Caco-2 (cell line): ENCODE measurements at regions not wholly inside any gene's neighbourhood (a gene's known extent, or its start where the extent isn't known, plus 50 kb on each side); places are given as distances from the start of the nearest gene placed in this dataset.
A peak's percentile ranks its signal among the peaks of the same experiment; 100 is the strongest.

Experiments used
- BruUV-seq: library from RNA; stranded (reverse); fragments of 400-500 nt; replicated peaks from 2 replicates; lab custom pipeline; 2021; lab: Mats Ljungman, UMichigan
- CTCF ChIA-PET: fragments of 300-600 bp; sonication (Branson Sonifier 250); formaldehyde crosslinking; loops from one replicate; lab custom pipeline; 2022; ENCODE audit warnings: antibody characterized with exemption; lab: Charles Lee
- POLR2A ChIA-PET: fragments of 300-600 bp; sonication (Branson Sonifier 250); formaldehyde crosslinking; loops from one replicate; lab custom pipeline; 2022; ENCODE audit warnings: antibody characterized with exemption; lab: Charles Lee
- DNase-seq, 2 experiments: peaks; one replicate each; pipeline versions ENCODE4 v3.0.0 to v3.0.0-alpha.2; 2020 to 2022
- H3K27me3 ChIP-seq: replicated peaks from 2 replicates; pipeline ENCODE4 v1.6.0; 2011; ENCODE audit warnings: low read length; ENCODE audit not compliant: control insufficient read depth, insufficient read depth
- H3K36me3 ChIP-seq: 2 replicates; pipeline ENCODE4 v1.5.1; 2011; ENCODE audit warnings: low read length; ENCODE audit not compliant: control insufficient read depth, insufficient read depth
- H3K4me1 ChIP-seq: fragments of 250-450 bp; sonication (Bioruptor Pico); 2 replicates; pipeline ENCODE4 v1.5.1; 2020; ENCODE audit warnings: mild to moderate bottlenecking
- H3K4me3 ChIP-seq: 2 replicates; pipeline ENCODE4 v1.5.1; 2011; ENCODE audit warnings: low read depth, mild to moderate bottlenecking, control low read depth, low read length
- H3K9me3 ChIP-seq: fragments of 250-450 bp; sonication (Bioruptor Pico); 2 replicates; pipeline ENCODE4 v1.5.1; 2020; ENCODE audit warnings: mild to moderate bottlenecking, moderate library complexity
- H3K27ac Mint-ChIP-seq: one replicate; pipeline ENCODE4 v1.8.0; 2022; ENCODE audit warnings: mixed read lengths; ENCODE audit not compliant: unreplicated experiment
- H3K27me3 Mint-ChIP-seq: one replicate; pipeline ENCODE4 v1.8.0; 2022; ENCODE audit warnings: mixed read lengths; ENCODE audit not compliant: insufficient read depth, unreplicated experiment
- H3K36me3 Mint-ChIP-seq: one replicate; pipeline ENCODE4 v1.8.0; 2022; ENCODE audit warnings: mild to moderate bottlenecking, mixed read lengths; ENCODE audit not compliant: insufficient read depth, unreplicated experiment
- H3K4me1 Mint-ChIP-seq: one replicate; pipeline ENCODE4 v1.8.0; 2022; ENCODE audit warnings: low read depth, mixed read lengths; ENCODE audit not compliant: unreplicated experiment
- H3K4me3 Mint-ChIP-seq: one replicate; pipeline ENCODE4 v1.8.0; 2022; ENCODE audit warnings: mild to moderate bottlenecking, moderate library complexity, mixed read lengths; ENCODE audit not compliant: unreplicated experiment
- H3K9me3 Mint-ChIP-seq: one replicate; pipeline ENCODE4 v1.8.0; 2022; ENCODE audit warnings: mixed read lengths; ENCODE audit not compliant: unreplicated experiment
- CTCF ChIP-seq, 2 experiments: fragments of 200-600 bp in 1 of 2; IDR thresholded peaks; 1 replicate in 1 of 2; 2 replicates in 1 of 2; pipeline versions ENCODE4 v1.5.1 to v1.8.0; 2011 to 2022; ENCODE audit warnings: antibody characterized with exemption in 1 of 2, control low read depth in 1 of 2, inconsistent platforms in 1 of 2, low read depth in 1 of 2, low read length in 1 of 2, mild to moderate bottlenecking in 1 of 2, moderate library complexity in 1 of 2; ENCODE audit not compliant: insufficient read depth in 1 of 2, severe bottlenecking in 1 of 2, unreplicated experiment in 1 of 2
- intact Hi-C: fragments of 100-400 bp; cut with micrococcal nuclease; formaldehyde crosslinking; loops from one replicate; pipeline ENCODE4 v1.10.0; 2022; ENCODE audit not compliant: unreplicated experiment

- no peaks in the 10 kb centered on the region for H3K27me3 ChIP-seq
- no peak overlapping the region for H3K4me3 ChIP-seq
- H3K36me3 Mint-ChIP-seq = no peaks in the 10 kb centered on the region
- CTCF ChIA-PET = no interaction called here
- BruUV-seq = no TSS peak
- no peak overlapping the region for H3K4me3 Mint-ChIP-seq
- no peaks in the 10 kb centered on the region for H3K9me3 ChIP-seq
- H3K27me3 Mint-ChIP-seq = no peaks in the 10 kb centered on the region
- no peaks in the 10 kb centered on the region for H3K9me3 Mint-ChIP-seq
- intact Hi-C loops = loop anchor here (1.0 kb wide), 1 partner anchor 227 kb away; no protein-coding TSS in a partner anchor
- peak in 1 of 2 experiments; percentile 13 for TF ChIP-seq CTCF (IDR thresholded peaks at IDR 0.05; ENCODE audit: insufficient read depth in 1 of 2, low read depth in 1 of 2, low read length in 1 of 2, severe bottlenecking in 1 of 2, unreplicated experiment in 1 of 2)
- no peaks in the 10 kb centered on the region for H3K4me1 Mint-ChIP-seq
- H3K4me1 ChIP-seq = no peaks in the 10 kb centered on the region
- POLR2A ChIA-PET = no interaction called here
- DNase-seq = no peak
- no peak overlapping the region for H3K27ac Mint-ChIP-seq
- no peaks in the 10 kb centered on the region for H3K36me3 ChIP-seq
These were observed 367.9 kb upstream of the FAM47C start for GRCh38 chrX:36640232-36640631.

GRCh38 chrX:36642052-36642451, 366.1 kb upstream of the FAM47C start:
- H3K27me3 Mint-ChIP-seq = no peaks in the 10 kb centered on the region
- Histone ChIP-seq H3K27me3 (no peaks in the 10 kb centered on the region), H3K9me3 (no peaks in the 10 kb centered on the region), H3K36me3 (no peaks in the 10 kb centered on the region), H3K4me1 (no peaks in the 10 kb centered on the region), H3K4me3 (no peak overlapping the region)
- DNase-seq = no peak
- ChIA-PET CTCF (no interaction called here), POLR2A (no interaction called here)
- H3K4me1 Mint-ChIP-seq = no peaks in the 10 kb centered on the region
- no TSS peak for BruUV-seq
- intact Hi-C loops = no loop called here
- H3K27ac Mint-ChIP-seq = no peak overlapping the region
- H3K4me3 Mint-ChIP-seq = no peak overlapping the region
- H3K36me3 Mint-ChIP-seq = no peaks in the 10 kb centered on the region
- H3K9me3 Mint-ChIP-seq = no peaks in the 10 kb centered on the region
- no peak for TF ChIP-seq CTCF (IDR thresholded peaks at IDR 0.05; ENCODE audit: insufficient read depth in 1 of 2, low read depth in 1 of 2, low read length in 1 of 2, severe bottlenecking in 1 of 2, unreplicated experiment in 1 of 2)

GRCh38 chrX:36650622-36651021, 357.5 kb upstream of the FAM47C start:
- DNase-seq = no peak
- POLR2A ChIA-PET = no interaction called here
- Mint-ChIP-seq H3K4me3 (no peak overlapping the region), H3K27me3 (no peaks in the 10 kb centered on the region), H3K36me3 (no peaks in the 10 kb centered on the region), H3K9me3 (no peaks in the 10 kb centered on the region), H3K4me1 (no peaks in the 10 kb centered on the region), H3K27ac (no peak overlapping the region)
- TF ChIP-seq CTCF (IDR thresholded peaks at IDR 0.05; ENCODE audit: insufficient read depth in 1 of 2, low read depth in 1 of 2, low read length in 1 of 2, severe bottlenecking in 1 of 2, unreplicated experiment in 1 of 2) = no peak
- Histone ChIP-seq H3K4me3 (no peak overlapping the region), H3K36me3 (no peaks in the 10 kb centered on the region), H3K27me3 (no peaks in the 10 kb centered on the region), H3K9me3 (no peaks in the 10 kb centered on the region), H3K4me1 (no peaks in the 10 kb centered on the region)
- intact Hi-C loops = no loop called here
- BruUV-seq = no TSS peak
- CTCF ChIA-PET = no interaction called here
